ENCODE measurements at regions not wholly inside any gene's neighbourhood (a gene's known extent, or its start where the extent isn't known, plus 50 kb on each side); places are given as distances from the start of the nearest gene placed in this dataset.
"Not testable (repeated sequence)": the region's sequence is repeated elsewhere in the genome, so short reads cannot be mapped to it uniquely, and the experiment has no call there.

DNA sequence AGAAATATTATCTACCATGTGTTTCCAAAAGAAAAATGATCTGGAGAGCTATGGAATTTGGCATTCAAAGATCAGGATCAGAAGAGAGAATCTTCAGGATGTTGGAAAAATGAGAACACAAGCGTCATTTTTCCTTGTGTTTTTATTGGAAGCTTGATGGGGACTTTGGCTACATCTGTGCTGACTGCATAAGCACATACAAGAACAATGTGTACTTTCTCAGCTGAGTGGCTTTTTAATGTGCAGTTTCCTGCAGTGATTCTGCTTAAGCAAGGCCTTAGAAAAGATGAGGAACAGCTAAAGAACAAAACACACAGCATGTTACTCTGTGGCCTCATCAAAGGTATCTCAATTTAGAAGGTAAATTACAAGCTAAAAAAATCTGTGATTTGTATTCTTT is 1039.9 kb downstream of the GLUD2 start:
- DNase-seq (no peak), ATAC-seq (no peak)
- Mint-ChIP-seq H3K4me3 (no peak overlapping the region), H3K4me1 (no peaks in the 10 kb centered on the region), H3K27ac (no peak overlapping the region), H3K27me3 (no peaks in the 10 kb centered on the region), H3K9me3 (ENCODE audit: low read depth) (peaks cover 2% of the 10 kb centered on the region), H3K36me3 (no peaks in the 10 kb centered on the region)
- CTCF ChIA-PET, result no interaction called here

DNA sequence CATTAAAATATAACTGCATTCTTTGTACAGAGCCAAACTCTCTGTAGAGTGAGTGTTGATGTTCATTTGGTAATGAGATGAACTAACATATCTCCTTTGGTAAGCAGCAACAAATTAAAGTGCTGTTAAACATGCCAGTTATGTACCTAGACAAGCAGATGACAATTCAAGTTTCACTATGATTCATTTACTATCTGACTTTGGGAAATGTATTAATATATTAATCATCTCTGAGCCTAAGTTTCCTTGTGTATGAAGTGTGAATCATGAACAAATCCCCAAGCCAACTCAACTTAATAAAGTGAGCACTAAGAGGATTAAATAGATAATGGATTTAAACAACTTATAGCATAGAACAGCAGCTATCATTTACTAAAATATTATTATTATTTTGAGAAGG is 1044.2 kb downstream of the GLUD2 start:
- CTCF ChIA-PET, result no interaction called here
- Mint-ChIP-seq H3K27ac (no peak overlapping the region), H3K9me3 (ENCODE audit: low read depth) (no peaks in the 10 kb centered on the region), H3K4me1 (no peaks in the 10 kb centered on the region), H3K36me3 (no peaks in the 10 kb centered on the region), H3K4me3 (no peak overlapping the region), H3K27me3 (no peaks in the 10 kb centered on the region)
- no peak for ATAC-seq
- DNase-seq, result no peak

DNA sequence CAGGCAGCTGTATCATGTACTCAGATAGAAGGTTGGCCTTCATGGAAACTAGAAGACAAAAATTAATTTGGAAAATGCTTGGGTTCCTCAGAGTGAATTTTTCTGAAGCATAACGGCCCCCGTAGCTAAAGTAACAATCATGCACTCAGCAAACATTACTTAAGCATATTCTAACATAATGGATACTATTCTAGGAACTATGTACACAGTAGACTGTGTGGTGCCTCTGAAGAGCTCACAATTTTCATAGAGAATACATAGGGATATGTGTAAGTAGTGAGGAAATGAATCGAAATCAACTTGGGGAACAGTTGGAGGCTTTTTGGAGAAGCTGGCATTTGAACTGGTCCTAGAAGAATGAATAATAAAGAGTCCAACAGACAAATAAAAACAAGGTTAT is 1045.0 kb downstream of the GLUD2 start:
- no peak overlapping the region for H3K27ac Mint-ChIP-seq
- H3K4me1 Mint-ChIP-seq, result no peaks in the 10 kb centered on the region
- no peak for DNase-seq
- no peaks in the 10 kb centered on the region for H3K27me3 Mint-ChIP-seq
- no peak overlapping the region for H3K4me3 Mint-ChIP-seq
- CTCF ChIA-PET, result no interaction called here
- no peak for ATAC-seq
- H3K36me3 Mint-ChIP-seq, result no peaks in the 10 kb centered on the region
- H3K9me3 Mint-ChIP-seq (ENCODE audit: low read depth), result no peaks in the 10 kb centered on the region

DNA sequence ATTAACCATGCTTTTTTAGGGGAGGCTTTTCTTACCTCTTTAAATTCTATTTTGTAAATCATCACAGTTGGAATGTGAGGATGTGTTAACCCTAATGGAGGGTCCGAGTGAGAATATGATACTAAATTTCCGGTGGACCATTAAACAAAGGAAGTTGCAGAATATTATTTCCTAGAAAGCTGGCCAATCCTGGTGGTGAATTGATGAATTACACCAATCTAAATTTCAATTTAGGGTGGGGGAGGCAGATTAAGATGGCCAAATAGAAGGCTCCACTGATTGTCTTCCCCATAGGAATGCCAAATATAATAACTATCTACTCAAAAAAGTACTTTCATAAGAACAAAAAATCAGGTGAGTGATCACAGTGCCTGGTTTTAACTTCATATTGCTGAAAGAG is 1045.6 kb downstream of the GLUD2 start:
- Mint-ChIP-seq H3K9me3 (ENCODE audit: low read depth) (no peaks in the 10 kb centered on the region), H3K4me1 (no peaks in the 10 kb centered on the region), H3K4me3 (no peak overlapping the region), H3K27ac (no peak overlapping the region), H3K36me3 (no peaks in the 10 kb centered on the region), H3K27me3 (no peaks in the 10 kb centered on the region)
- no peak for ATAC-seq
- CTCF ChIA-PET, result no interaction called here
- DNase-seq, result no peak

DNA sequence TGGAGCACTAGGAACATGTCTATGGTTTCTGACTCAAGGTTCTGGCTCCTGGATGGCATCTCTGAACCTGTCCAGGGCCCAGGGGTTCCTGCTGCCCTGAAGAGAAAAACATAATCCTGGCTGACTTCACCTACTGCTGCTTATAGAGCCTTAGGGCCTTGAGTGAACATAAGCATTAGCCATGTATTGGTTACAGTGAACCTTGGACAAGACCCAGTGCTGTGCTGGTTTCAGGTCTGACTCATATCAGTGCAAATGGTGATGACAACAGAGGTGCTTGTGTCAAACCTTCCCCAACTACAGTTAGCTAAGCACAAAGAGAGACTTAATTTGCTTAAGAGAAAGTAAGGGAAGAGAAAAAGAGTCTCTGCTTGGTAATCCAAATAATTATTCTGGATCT is 1047.2 kb downstream of the GLUD2 start:
- ATAC-seq, result no peak
- no peak overlapping the region for H3K4me3 Mint-ChIP-seq
- no peak for DNase-seq
- H3K27me3 Mint-ChIP-seq, result no peaks in the 10 kb centered on the region
- no peaks in the 10 kb centered on the region for H3K9me3 Mint-ChIP-seq (ENCODE audit: low read depth)
- no peaks in the 10 kb centered on the region for H3K4me1 Mint-ChIP-seq
- no peaks in the 10 kb centered on the region for H3K36me3 Mint-ChIP-seq
- H3K27ac Mint-ChIP-seq, result no peak overlapping the region
- CTCF ChIA-PET, result no interaction called here

DNA sequence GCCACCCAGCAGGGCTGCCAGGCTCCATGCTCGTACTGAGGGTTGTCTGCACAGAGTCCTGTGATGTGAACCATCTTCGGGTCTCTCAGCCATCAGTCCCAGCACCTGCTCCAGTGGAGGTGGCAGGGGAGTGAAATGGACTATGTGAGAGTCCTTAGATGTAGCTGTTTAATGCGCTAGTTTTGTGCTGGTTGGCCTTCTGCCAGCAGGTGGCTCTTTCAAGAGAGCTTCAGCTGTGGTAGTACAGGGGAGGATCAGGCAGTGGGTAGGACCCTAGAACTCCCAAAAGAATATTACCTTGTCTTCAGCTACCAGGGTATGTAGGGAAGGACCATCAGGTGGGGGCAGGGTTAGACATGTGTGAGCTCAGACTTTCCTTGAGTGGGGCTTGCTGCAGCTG is 1066.0 kb downstream of the GLUD2 start:
- CTCF ChIA-PET, result no interaction called here
- ATAC-seq, result no peak
- H3K27me3 Mint-ChIP-seq, result no peaks in the 10 kb centered on the region
- no peak overlapping the region for H3K27ac Mint-ChIP-seq
- no peaks in the 10 kb centered on the region for H3K4me1 Mint-ChIP-seq
- H3K36me3 Mint-ChIP-seq, result no peaks in the 10 kb centered on the region
- no peak for DNase-seq
- H3K9me3 Mint-ChIP-seq (ENCODE audit: low read depth), result no peaks in the 10 kb centered on the region
- H3K4me3 Mint-ChIP-seq, result no peak overlapping the region

DNA sequence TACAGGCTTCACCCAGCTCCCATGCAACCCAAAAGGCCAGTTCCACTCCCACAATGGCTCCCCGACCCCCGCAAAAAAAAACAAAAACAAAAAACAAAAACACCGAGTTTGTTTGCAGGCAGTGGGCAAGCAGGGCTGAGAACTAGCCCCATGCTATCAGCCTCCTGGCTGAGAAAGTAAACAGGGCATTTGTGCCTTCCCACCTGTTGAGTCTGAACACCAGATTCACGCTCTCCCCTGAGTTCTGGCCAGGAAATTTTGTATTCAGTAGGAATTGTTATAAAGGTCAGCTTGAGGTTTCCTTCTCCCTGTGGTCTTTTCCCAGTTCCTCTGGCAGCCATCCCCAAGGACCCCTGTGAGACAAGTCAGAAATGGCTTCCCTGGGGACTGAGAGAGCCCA is 1066.5 kb downstream of the GLUD2 start:
- Mint-ChIP-seq H3K27ac (no peak overlapping the region), H3K4me3 (no peak overlapping the region), H3K36me3 (no peaks in the 10 kb centered on the region), H3K9me3 (ENCODE audit: low read depth) (no peaks in the 10 kb centered on the region), H3K4me1 (no peaks in the 10 kb centered on the region), H3K27me3 (no peaks in the 10 kb centered on the region)
- CTCF ChIA-PET, result no interaction called here
- ATAC-seq (no peak), DNase-seq (no peak)

DNA sequence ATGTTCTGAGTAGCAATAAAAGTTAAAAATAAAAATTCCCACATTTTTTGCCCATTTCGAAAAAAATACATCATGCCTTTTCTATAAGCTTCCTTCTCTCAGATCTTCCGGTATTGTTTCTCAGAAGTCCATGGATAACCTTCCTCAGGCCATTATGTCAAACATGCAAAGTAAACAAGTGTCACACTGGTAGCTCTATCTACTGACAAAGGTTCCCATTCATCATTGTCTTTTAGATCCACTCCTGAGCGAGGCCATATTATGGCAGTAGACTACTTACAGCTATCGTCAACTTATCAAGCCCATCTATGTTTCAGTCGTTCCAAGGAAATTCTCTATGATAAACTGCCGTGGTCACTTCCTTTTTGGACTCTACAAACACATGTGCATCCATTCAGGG is 1068.2 kb downstream of the GLUD2 start:
- CTCF ChIA-PET, result no interaction called here
- DNase-seq, result no peak
- H3K36me3 Mint-ChIP-seq, result no peaks in the 10 kb centered on the region
- no peak for ATAC-seq
- H3K9me3 Mint-ChIP-seq (ENCODE audit: low read depth), result no peaks in the 10 kb centered on the region
- H3K27me3 Mint-ChIP-seq, result no peaks in the 10 kb centered on the region
- no peaks in the 10 kb centered on the region for H3K4me1 Mint-ChIP-seq
- H3K4me3 Mint-ChIP-seq, result no peak overlapping the region
- no peak overlapping the region for H3K27ac Mint-ChIP-seq

DNA sequence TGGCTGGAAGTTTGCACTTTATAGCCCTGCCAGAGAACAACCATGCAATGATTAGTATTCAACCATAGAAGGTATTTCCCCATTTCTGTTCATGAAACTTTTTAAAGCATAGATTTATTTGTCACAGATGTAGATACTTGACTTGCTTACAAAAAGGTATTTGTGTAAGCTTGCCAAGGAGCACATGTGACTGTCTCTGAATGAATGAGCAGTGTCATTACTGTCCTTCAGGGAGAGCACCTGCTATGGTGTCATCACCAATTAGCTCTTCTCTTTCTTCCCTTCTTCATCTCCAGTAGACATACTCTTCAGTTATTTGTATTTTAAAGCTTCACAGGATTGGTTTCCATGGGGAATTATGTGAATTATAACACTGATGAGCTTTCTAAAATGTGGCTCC is 1064.7 kb upstream of the GRIA3 start:
- Mint-ChIP-seq H3K27me3 (no peaks in the 10 kb centered on the region), H3K4me1 (no peaks in the 10 kb centered on the region), H3K4me3 (no peak overlapping the region), H3K36me3 (no peaks in the 10 kb centered on the region), H3K27ac (no peak overlapping the region), H3K9me3 (ENCODE audit: low read depth) (no peaks in the 10 kb centered on the region)
- CTCF ChIA-PET, result no interaction called here
- ATAC-seq, result no peak
- no peak for DNase-seq

DNA sequence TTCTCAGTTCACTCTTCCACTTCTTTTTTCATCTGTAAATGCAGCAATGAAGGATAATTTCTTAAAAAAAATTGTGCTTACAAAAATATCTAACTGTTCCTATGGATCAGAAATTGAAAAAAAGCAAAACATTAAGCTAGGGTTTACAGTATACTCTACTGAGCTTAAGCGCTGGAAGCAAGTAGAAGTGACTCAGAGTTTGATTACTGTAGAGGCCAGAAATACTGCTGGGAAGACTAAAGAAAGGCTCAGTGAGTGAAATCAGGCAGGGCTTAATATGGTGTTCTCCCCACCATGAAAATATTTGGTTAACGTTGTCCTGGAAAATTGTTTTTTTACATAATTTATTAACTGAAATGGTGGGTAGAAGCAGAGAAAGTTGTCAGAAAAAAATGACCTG is 1061.8 kb upstream of the GRIA3 start:
- Mint-ChIP-seq H3K27me3 (no peaks in the 10 kb centered on the region), H3K9me3 (ENCODE audit: low read depth) (no peaks in the 10 kb centered on the region), H3K36me3 (no peaks in the 10 kb centered on the region), H3K4me1 (no peaks in the 10 kb centered on the region), H3K4me3 (no peak overlapping the region), H3K27ac (no peak overlapping the region)
- ATAC-seq (no peak), DNase-seq (no peak)
- CTCF ChIA-PET, result no interaction called here

DNA sequence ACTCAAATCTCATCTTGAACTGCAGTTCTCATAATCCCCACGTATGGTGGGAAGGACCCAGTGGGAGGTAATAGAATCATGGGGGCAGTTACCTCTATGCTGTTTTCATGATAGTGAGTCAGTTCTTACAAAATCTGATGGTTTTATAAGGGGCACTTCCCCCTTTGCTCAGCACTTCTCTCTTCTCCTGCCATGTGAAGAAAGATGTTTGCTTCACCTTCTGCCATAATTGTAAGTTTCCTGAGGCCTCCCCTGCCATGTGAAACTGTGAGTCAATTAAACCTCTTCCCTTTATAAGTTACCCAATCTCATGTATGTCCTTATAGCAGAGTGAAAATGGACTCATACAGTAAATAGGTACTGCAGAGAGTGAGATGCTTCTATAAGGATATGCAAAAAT is 1050.6 kb upstream of the GRIA3 start:
- no peak overlapping the region for H3K4me3 Mint-ChIP-seq
- H3K27me3 Mint-ChIP-seq, result no peaks in the 10 kb centered on the region
- H3K4me1 Mint-ChIP-seq, result no peaks in the 10 kb centered on the region
- no peak overlapping the region for H3K27ac Mint-ChIP-seq
- CTCF ChIA-PET, result no interaction called here
- ATAC-seq (no peak), DNase-seq (no peak)
- H3K36me3 Mint-ChIP-seq, result no peaks in the 10 kb centered on the region
- H3K9me3 Mint-ChIP-seq (ENCODE audit: low read depth), result no peaks in the 10 kb centered on the region

DNA sequence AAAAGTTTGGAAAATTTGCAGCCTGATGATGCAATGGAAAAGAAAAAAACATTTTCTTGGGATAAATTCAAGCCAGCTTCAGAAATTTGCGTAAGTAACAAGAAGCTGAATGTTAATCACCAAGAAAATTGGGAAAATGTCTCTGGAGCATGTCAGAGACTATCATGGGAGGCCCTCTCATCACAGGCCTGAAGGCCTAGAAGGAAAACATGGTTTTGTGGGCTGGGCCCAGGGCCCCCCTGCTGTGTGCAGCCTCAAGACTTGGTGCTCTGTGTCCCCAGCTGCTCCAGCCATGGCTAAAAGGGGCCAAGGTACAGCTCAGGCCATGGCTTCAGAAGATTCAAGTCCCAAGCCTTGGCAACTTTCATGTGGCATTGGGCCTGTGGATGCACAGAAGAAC is 1049.8 kb upstream of the GRIA3 start:
- Mint-ChIP-seq H3K9me3 (ENCODE audit: low read depth) (no peaks in the 10 kb centered on the region), H3K27me3 (no peaks in the 10 kb centered on the region), H3K36me3 (no peaks in the 10 kb centered on the region), H3K4me1 (no peaks in the 10 kb centered on the region), H3K4me3 (no peak overlapping the region), H3K27ac (no peak overlapping the region)
- CTCF ChIA-PET, result no interaction called here
- no peak for DNase-seq
- ATAC-seq, result no peak

DNA sequence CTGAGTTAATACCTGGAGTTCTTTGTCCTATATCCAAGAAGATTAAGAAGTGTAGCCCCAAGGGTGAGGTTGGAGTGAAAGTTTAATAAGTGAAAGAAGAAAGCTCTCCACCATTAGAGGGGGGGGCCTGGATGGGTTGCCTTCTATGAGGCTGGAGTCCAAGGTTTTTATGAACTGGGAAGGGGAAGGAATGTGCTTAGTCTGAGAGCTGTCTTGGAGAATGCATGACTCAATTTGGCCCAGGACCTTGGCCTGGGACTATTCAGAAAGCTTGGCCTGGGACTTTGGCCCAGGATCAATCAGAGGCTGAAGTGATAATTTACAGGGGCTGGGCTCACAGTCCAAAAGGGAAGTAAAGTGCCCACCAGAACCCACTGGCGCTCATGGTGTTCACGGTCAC is 1049.0 kb upstream of the GRIA3 start:
- no peak overlapping the region for H3K4me3 Mint-ChIP-seq
- H3K4me1 Mint-ChIP-seq, result no peaks in the 10 kb centered on the region
- no peak for ATAC-seq
- DNase-seq, result no peak
- H3K9me3 Mint-ChIP-seq (ENCODE audit: low read depth), result no peaks in the 10 kb centered on the region
- CTCF ChIA-PET, result no interaction called here
- H3K27me3 Mint-ChIP-seq, result no peaks in the 10 kb centered on the region
- H3K27ac Mint-ChIP-seq, result no peak overlapping the region
- H3K36me3 Mint-ChIP-seq, result no peaks in the 10 kb centered on the region

DNA sequence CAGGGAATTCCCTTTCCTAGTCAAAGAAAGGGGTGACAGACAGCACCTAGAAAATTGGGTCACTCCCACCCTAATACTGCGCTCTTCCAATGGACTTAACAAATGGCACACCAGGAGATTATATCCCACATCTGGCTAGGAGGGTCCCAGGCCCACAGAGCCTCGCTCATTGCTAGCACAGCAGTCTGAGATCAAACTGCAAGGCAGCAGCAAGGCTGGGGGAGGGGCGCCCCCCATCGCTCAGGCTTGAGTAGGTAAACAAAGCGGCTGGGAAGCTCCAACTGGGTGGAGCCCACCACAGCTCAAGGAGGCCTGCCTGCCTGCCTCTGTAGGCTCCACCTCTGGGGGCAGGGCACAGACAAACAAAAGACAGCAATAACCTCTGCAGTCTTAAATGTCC is 1043.9 kb upstream of the GRIA3 start:
- H3K27ac Mint-ChIP-seq; CTCF ChIA-PET; ATAC-seq; H3K4me3 Mint-ChIP-seq; H3K27me3 Mint-ChIP-seq; H3K4me1 Mint-ChIP-seq; H3K9me3 Mint-ChIP-seq (ENCODE audit: low read depth); DNase-seq; H3K36me3 Mint-ChIP-seq: not testable (repeated sequence)

DNA sequence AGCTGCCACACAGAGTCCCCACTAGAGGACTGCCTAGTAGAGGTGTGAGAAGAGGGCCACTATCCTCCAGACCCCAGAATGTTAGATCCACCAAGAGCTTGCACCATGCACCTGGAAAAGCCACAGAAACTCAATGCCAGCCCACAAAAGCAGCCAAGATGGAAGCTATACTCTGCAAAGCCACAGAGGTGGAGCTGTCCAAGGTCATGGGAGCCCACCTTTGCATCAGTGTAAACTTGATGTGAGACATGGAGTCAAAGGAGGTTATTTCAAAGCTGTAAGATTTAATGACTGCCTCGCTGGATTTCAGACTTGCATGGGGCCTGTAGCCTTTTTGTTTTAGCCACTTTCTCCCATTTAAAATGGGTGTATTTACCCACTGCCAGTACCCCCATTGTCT is 1030.1 kb upstream of the GRIA3 start:
- no peaks in the 10 kb centered on the region for H3K4me1 Mint-ChIP-seq
- H3K9me3 Mint-ChIP-seq (ENCODE audit: low read depth), result no peaks in the 10 kb centered on the region
- ATAC-seq (no peak), DNase-seq (no peak)
- no peaks in the 10 kb centered on the region for H3K36me3 Mint-ChIP-seq
- CTCF ChIA-PET, result no interaction called here
- no peak overlapping the region for H3K4me3 Mint-ChIP-seq
- H3K27me3 Mint-ChIP-seq, result no peaks in the 10 kb centered on the region
- H3K27ac Mint-ChIP-seq, result no peak overlapping the region

Measured in activated CD8-positive, alpha-beta memory T cell treated with anti-CD3 and anti-CD28 coated beads, Interleukin-2, amount 10 ng/mL, durations not matched to agents 7 days and 5 days (primary cell).